Dermis blood vessel endothelial cell (primary cell): ENCODE measurements at regions not wholly inside any gene's neighbourhood (a gene's known extent, or its start where the extent isn't known, plus 50 kb on each side); places are given as distances from the start of the nearest gene placed in this dataset.
"Not testable (repeated sequence)": the region's sequence is repeated elsewhere in the genome, so short reads cannot be mapped to it uniquely, and the experiment has no call there.

Experiments
- DNase-seq: peaks from one replicate; pipeline ENCODE4 v3.0.0; 2010

GRCh38 chr11:81869351-81870065, 864.2 kb downstream of the FAM181B start:
- DNase-seq, result no peak

GRCh38 chr11:81866896-81867295, 866.8 kb downstream of the FAM181B start:
- no peak for DNase-seq

GRCh38 chr11:81857386-81857785, 876.3 kb downstream of the FAM181B start:
- DNase-seq, result no peak

GRCh38 chr11:81853791-81854190, 879.9 kb downstream of the FAM181B start:
- DNase-seq, result no peak

GRCh38 chr11:81852896-81853295, 880.8 kb downstream of the FAM181B start:
- no peak for DNase-seq

GRCh38 chr11:81840380-81840779, 893.3 kb downstream of the FAM181B start:
- DNase-seq, result no peak

- no peak for DNase-seq
Measured at GRCh38 chr11:81839976-81840375, 893.7 kb downstream of the FAM181B start.

- DNase-seq, result no peak
Measured at GRCh38 chr11:81839016-81839415, 894.6 kb downstream of the FAM181B start.

- DNase-seq, result no peak
Measured at GRCh38 chr11:81829976-81830375, 903.7 kb downstream of the FAM181B start.

- DNase-seq, result no peak
Measured at GRCh38 chr11:81825346-81825745, 908.3 kb downstream of the FAM181B start.

GRCh38 chr11:81819462-81819861, 914.2 kb downstream of the FAM181B start:
- no peak for DNase-seq

GRCh38 chr11:81804858-81805257, 928.8 kb downstream of the FAM181B start:
- no peak for DNase-seq

GRCh38 chr11:81802591-81802990, 931.1 kb downstream of the FAM181B start:
- no peak for DNase-seq

- no peak for DNase-seq
Measured at GRCh38 chr11:81792416-81792815, 941.2 kb downstream of the FAM181B start.

GRCh38 chr11:81787584-81788049, 946.0 kb downstream of the FAM181B start:
- DNase-seq, result no peak

GRCh38 chr11:81772166-81772565, 961.5 kb downstream of the FAM181B start:
- DNase-seq, result no peak

- DNase-seq, result not testable (repeated sequence)
Measured at GRCh38 chr11:81769906-81770305, 963.8 kb downstream of the FAM181B start.

GRCh38 chr11:81756864-81757595, 976.6 kb downstream of the FAM181B start:
- DNase-seq, result no peak

GRCh38 chr11:81749245-81749644, 984.4 kb downstream of the FAM181B start:
- DNase-seq, result no peak

- DNase-seq, result no peak
Measured at GRCh38 chr11:81744336-81745116, 989.1 kb downstream of the FAM181B start.

- no peak for DNase-seq
Measured at GRCh38 chr11:81725701-81726100, 1008.0 kb downstream of the FAM181B start.

GRCh38 chr11:81717695-81718094, 1016.0 kb downstream of the FAM181B start:
- no peak for DNase-seq

GRCh38 chr11:81707881-81708280, 1025.8 kb downstream of the FAM181B start:
- DNase-seq, result no peak
